ENCODE measurements at regions not wholly inside any gene's neighbourhood (a gene's known extent, or its start where the extent isn't known, plus 50 kb on each side); places are given as distances from the start of the nearest gene placed in this dataset.

- Histone ChIP-seq H3K36me3 (replicated peaks in 1 of 2; ENCODE audit: control insufficient read depth in 1 of 2, insufficient read depth in 2 of 2, low read length in 2 of 2) (no peaks in the 10 kb centered on the region), H3K9ac (ENCODE audit: insufficient read depth, low read length, poor library complexity, severe bottlenecking) (no peak overlapping the region), H3K27me3 (ENCODE audit: control insufficient read depth in 2 of 2, insufficient read depth in 2 of 2, low read length in 2 of 2) (no peaks in the 10 kb centered on the region), H3K4me1 (ENCODE audit: control insufficient read depth in 1 of 2, insufficient read depth in 2 of 2, low read length in 2 of 2) (no peaks in the 10 kb centered on the region), H3K4me3 (replicated peaks in 1 of 3; ENCODE audit: low read depth in 2 of 3, low read length in 3 of 3) (no peak overlapping the region), H3K79me2 (ENCODE audit: insufficient read depth, low read length) (no peaks in the 10 kb centered on the region), H3K27ac (ENCODE audit: low read depth in 1 of 2, low read length in 2 of 2) (no peak overlapping the region), H3K4me2 (replicated peaks; ENCODE audit: extremely low read depth, low read length, poor library complexity, severe bottlenecking) (no peak overlapping the region), H2AFZ (ENCODE audit: insufficient read depth, low read depth, low read length, poor library complexity, severe bottlenecking) (no peak overlapping the region), H4K20me1 (ENCODE audit: insufficient read depth, low read length) (no peaks in the 10 kb centered on the region), H3K9me3 (replicated peaks in 1 of 2; ENCODE audit: control insufficient read depth in 1 of 2, insufficient read depth in 1 of 2, low read length in 2 of 2) (no peaks in the 10 kb centered on the region)
- TF ChIP-seq CTCF (IDR thresholded peaks at IDR 0.05) = no peak
- Mint-ChIP-seq H3K36me3 (no peaks in the 10 kb centered on the region), H3K4me3 (no peak overlapping the region), H3K27me3 (ENCODE audit: low read depth in 3 of 3) (peaks cover 0 to 2% (median 0%) of the 10 kb centered on the region in 3 donors), H3K4me1 (no peaks in the 10 kb centered on the region), H3K27ac (no peak overlapping the region), H3K9me3 (peaks cover 0 to 8% (median 2%) of the 10 kb centered on the region in 7 donors)
- WGBS (ENCODE audit: insufficient coverage) = 94% methylated on average over 3 of the region's 3 CpGs
- intact Hi-C loops (cut with micrococcal nuclease) = no loop called here
- DNase-seq = no peak
Measured at GRCh38 chr2:185644828-185645227, 93.8 kb upstream of the FSIP2 start.

DNA sequence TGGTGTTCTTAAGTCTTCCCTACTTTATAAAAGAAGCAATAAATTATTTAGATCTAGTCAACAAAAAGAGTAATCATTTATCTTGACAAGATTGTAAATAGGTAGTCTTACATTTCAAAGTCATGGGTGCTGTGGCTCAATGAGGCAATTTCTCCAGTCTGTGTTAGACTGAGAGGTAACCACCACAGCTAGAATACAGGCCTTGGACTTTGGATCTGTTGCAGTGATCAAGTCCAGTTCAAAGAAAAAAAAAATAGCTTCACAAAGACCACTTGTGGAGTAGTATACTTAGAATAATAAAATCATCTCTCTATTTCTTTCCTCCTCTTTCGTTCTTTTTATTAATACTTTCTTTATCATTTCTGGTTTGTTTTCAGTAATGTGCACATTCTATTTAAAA lies 93.1 kb upstream of the FSIP2 start:
- no peak for TF ChIP-seq CTCF (IDR thresholded peaks at IDR 0.05)
- Histone ChIP-seq H3K9ac (ENCODE audit: insufficient read depth, low read length, poor library complexity, severe bottlenecking) (no peak overlapping the region), H3K4me1 (ENCODE audit: control insufficient read depth in 1 of 2, insufficient read depth in 2 of 2, low read length in 2 of 2) (no peaks in the 10 kb centered on the region), H3K4me3 (replicated peaks in 1 of 3; ENCODE audit: low read depth in 2 of 3, low read length in 3 of 3) (no peak overlapping the region), H3K9me3 (replicated peaks in 1 of 2; ENCODE audit: control insufficient read depth in 1 of 2, insufficient read depth in 1 of 2, low read length in 2 of 2) (no peaks in the 10 kb centered on the region), H3K4me2 (replicated peaks; ENCODE audit: extremely low read depth, low read length, poor library complexity, severe bottlenecking) (no peak overlapping the region), H3K27me3 (ENCODE audit: control insufficient read depth in 2 of 2, insufficient read depth in 2 of 2, low read length in 2 of 2) (no peaks in the 10 kb centered on the region), H4K20me1 (ENCODE audit: insufficient read depth, low read length) (no peaks in the 10 kb centered on the region), H3K36me3 (replicated peaks in 1 of 2; ENCODE audit: control insufficient read depth in 1 of 2, insufficient read depth in 2 of 2, low read length in 2 of 2) (no peaks in the 10 kb centered on the region), H3K27ac (ENCODE audit: low read depth in 1 of 2, low read length in 2 of 2) (no peak overlapping the region), H3K79me2 (ENCODE audit: insufficient read depth, low read length) (no peaks in the 10 kb centered on the region), H2AFZ (ENCODE audit: insufficient read depth, low read depth, low read length, poor library complexity, severe bottlenecking) (no peak overlapping the region)
- Mint-ChIP-seq H3K4me3 (no peak overlapping the region), H3K27ac (no peak overlapping the region), H3K27me3 (ENCODE audit: low read depth in 3 of 3) (peaks cover 0 to 2% (median 0%) of the 10 kb centered on the region in 3 donors), H3K9me3 (peaks cover 0 to 6% (median under 1%) of the 10 kb centered on the region in 7 donors), H3K4me1 (no peaks in the 10 kb centered on the region), H3K36me3 (no peaks in the 10 kb centered on the region)
- DNase-seq = no peak
- WGBS (ENCODE audit: insufficient coverage) = no CpG with 5 or more reads among the region's 1 CpG
- intact Hi-C loops (cut with micrococcal nuclease) = no loop called here
